ENCODE measurements at regions not wholly inside any gene's neighbourhood (a gene's known extent, or its start where the extent isn't known, plus 50 kb on each side); places are given as distances from the start of the nearest gene placed in this dataset.
"Not testable (repeated sequence)": the region's sequence is repeated elsewhere in the genome, so short reads cannot be mapped to it uniquely, and the experiment has no call there.

GRCh38 chr22:49721211-49721763, 106.4 kb downstream of the BRD1 start:
- no peak for DNase-seq

GRCh38 chr22:49720279-49720959, 107.3 kb downstream of the BRD1 start:
- DNase-seq, result no peak

GRCh38 chr22:49719046-49719445, 108.6 kb downstream of the BRD1 start:
- no peak for DNase-seq

- no peak for DNase-seq
Measured at GRCh38 chr22:49718396-49718795, 109.3 kb downstream of the BRD1 start.

GRCh38 chr22:49717322-49717919, 110.3 kb downstream of the BRD1 start:
- no peak for DNase-seq

GRCh38 chr22:49716441-49716840, 111.2 kb downstream of the BRD1 start:
- no peak for DNase-seq

GRCh38 chr22:49715450-49715849, 112.2 kb downstream of the BRD1 start:
- DNase-seq, result no peak

- no peak for DNase-seq
Measured at GRCh38 chr22:49713003-49713402, 114.7 kb downstream of the BRD1 start.

- DNase-seq, result no peak
Measured at GRCh38 chr22:49712195-49712791, 115.4 kb downstream of the BRD1 start.

- no peak for DNase-seq
Measured at GRCh38 chr22:49710746-49711145, 116.9 kb downstream of the BRD1 start.

- DNase-seq, result no peak
Measured at GRCh38 chr22:49709464-49709863, 118.2 kb downstream of the BRD1 start.

GRCh38 chr22:49705972-49706352, 121.7 kb downstream of the BRD1 start:
- no peak for DNase-seq

- DNase-seq, result no peak
Measured at GRCh38 chr22:49705216-49705971, 122.3 kb downstream of the BRD1 start.

- no peak for DNase-seq
Measured at GRCh38 chr22:49704345-49705215, 123.1 kb downstream of the BRD1 start.

GRCh38 chr22:49703990-49704344, 123.7 kb downstream of the BRD1 start:
- DNase-seq, result no peak

GRCh38 chr22:49703505-49703904, 124.2 kb downstream of the BRD1 start:
- DNase-seq, result no peak

- no peak for DNase-seq
Measured at GRCh38 chr22:49702068-49702397, 125.6 kb downstream of the BRD1 start.

GRCh38 chr22:49701380-49702067, 126.1 kb downstream of the BRD1 start:
- DNase-seq, result no peak

- DNase-seq, result no peak
Measured at GRCh38 chr22:49699928-49700498, 127.7 kb downstream of the BRD1 start.

- DNase-seq, result no peak
Measured at GRCh38 chr22:49699476-49699875, 128.2 kb downstream of the BRD1 start.

- not testable (repeated sequence) for DNase-seq
Measured at GRCh38 chr22:49698616-49699015, 129.1 kb downstream of the BRD1 start.

GRCh38 chr22:49697047-49697446, 130.6 kb downstream of the BRD1 start:
- DNase-seq, result no peak

Measured in NCI-H1930 (cell line).